ENCODE measurements at regions not wholly inside any gene's neighbourhood (a gene's known extent, or its start where the extent isn't known, plus 50 kb on each side); places are given as distances from the start of the nearest gene placed in this dataset.

DNA sequence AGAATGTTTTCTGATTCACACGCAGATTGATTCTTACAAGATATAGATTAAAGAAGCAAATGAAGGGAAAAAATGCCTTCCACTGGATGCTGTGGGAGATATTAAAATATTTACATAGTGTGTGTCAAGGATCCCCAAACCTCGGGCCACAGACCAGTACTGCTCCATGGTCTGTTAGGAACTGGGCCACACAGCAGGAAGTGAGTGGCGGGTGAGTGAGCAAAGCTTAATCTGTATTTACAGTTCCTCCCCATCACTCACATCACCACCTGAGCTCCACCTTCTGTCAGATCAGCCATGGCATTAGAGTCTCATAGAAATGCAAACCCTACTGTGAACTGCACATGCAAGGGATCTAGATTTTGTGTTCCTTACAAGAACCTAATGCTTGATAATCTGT is 552.6 kb upstream of the GOLIM4 start:
- TF ChIP-seq JUNB (IDR thresholded peaks at IDR 0.05; ENCODE audit: unreplicated experiment) (no peak), CREB1 (CRISPR knock-in tag; IDR thresholded peaks at IDR 0.05; ENCODE audit: low read depth) (no peak), CTCF (conservative IDR thresholded peaks at IDR 0.05; ENCODE audit: low read depth in 2 of 2) (no peak), EZH2 (IDR thresholded peaks at IDR 0.05; ENCODE audit: low read depth, unreplicated experiment) (no peak)

All from GM23338 (cell line).